ENCODE measurements at regions not wholly inside any gene's neighbourhood (a gene's known extent, or its start where the extent isn't known, plus 50 kb on each side); places are given as distances from the start of the nearest gene placed in this dataset.
A peak's percentile ranks its signal among the peaks of the same experiment; 100 is the strongest.

DNA sequence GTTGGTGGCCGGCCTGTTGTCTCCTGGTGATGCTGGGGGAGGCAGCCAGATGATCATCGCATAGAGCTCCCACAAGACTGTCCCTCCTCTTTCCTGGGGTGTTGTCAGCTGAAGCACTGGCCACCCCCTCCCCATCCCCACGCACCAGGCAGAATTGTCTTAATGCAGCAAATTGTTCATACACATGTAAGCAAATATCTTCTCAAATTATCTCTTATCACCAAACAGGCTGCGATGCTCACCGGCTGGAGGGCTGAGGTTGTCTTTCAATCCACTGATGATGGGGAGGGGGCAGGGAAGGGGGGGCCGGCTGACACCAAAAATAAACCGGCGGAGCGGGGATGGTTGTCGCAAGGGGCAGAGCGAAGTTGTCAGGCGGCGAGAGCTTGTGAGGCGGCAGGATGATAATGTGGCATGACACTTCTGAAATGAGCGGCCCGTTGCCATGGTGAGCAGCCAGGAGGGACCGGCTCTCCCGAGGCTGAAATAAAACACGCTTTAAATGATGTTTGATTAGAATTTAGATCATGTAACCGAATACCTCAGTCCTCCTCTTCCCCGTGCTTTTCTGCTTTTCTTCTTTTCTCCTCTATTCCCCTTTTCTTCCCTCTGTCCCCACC is 59.8 kb downstream of the MRM1 start:
- no peak for DNase-seq (ENCODE audit: low read depth in 3 of 3, low spot score in 1 of 3)

DNA sequence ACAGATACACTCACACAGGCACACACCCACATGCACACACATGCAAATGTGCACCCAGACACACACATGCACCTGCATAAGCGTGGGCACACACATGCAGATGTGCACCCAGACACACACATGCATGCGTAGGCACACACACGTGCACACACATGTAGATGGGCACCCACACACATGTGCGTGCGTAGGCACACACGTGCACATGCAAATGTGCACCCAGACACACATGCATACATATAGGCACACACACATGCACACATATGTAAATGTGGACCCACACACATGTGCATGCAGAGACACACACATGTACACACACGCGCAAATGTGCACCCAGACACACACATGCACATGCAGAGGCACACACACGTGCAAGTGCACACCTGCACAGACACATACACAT is 60.3 kb downstream of the MRM1 start:
- no peak for DNase-seq (ENCODE audit: low read depth in 3 of 3, low spot score in 1 of 3)

- DNase-seq (ENCODE audit: low read depth in 3 of 3, low spot score in 1 of 3) = no peak
Measured at GRCh38 chr17:36665417-36665816, 64.0 kb downstream of the MRM1 start.

GRCh38 chr17:36667922-36668321 is 66.5 kb downstream of the MRM1 start:
- no peak for DNase-seq (ENCODE audit: low read depth in 3 of 3, low spot score in 1 of 3)

GRCh38 chr17:36668824-36669223 is 67.4 kb downstream of the MRM1 start:
- no peak for DNase-seq (ENCODE audit: low read depth in 3 of 3, low spot score in 1 of 3)

- DNase-seq (ENCODE audit: low read depth in 3 of 3, low spot score in 1 of 3) = no peak
Measured at GRCh38 chr17:36671144-36671543, 69.8 kb downstream of the MRM1 start.

DNA sequence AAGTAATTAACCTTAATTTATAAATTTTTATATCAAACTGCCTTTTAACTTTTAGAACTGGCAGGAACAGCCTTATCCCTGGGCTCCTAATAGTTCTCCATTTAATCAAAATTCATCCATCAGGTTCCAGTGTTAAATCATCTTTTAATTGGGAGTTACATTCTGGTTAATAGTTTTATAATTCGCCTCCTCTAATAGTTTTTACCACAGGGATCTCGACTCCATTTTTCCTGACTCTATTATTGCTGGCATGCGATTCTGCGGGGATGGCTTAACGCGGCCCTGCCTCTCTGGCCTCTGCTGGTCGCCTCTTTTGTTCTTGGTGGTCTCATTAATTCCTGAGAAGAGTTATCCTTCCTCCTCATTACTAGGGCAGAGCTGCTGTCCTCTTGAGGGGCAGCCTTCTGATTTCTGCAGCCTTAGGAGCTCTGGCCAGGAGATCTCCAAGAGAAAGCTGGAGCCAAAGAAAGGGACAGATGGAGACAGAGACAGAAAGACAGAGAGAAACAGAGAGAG is 71.1 kb downstream of the MRM1 start:
- DNase-seq (ENCODE audit: low read depth in 3 of 3, low spot score in 1 of 3) = no peak

DNA sequence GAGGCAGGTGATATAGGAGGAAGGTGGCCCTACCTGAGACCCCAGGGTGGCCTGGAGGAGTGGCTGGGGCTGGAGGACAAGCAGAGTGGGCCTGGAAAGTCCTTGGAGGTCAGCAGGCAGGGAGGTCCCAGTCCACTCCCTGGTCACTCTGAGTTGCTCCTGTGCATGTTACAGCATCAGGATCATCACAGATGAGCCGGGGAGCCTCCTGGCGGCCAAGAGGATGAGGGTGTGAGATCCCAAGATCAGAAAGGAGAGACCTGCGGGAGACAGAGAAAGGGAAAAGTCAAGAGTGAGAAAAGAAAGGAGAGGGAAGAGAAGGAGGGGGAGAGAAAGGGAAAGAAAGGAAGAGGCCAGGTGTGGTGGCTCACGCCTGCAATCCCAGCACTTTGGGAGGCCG is 71.7 kb downstream of the MRM1 start:
- DNase-seq (ENCODE audit: low read depth in 3 of 3, low spot score in 1 of 3) = no peak

DNA sequence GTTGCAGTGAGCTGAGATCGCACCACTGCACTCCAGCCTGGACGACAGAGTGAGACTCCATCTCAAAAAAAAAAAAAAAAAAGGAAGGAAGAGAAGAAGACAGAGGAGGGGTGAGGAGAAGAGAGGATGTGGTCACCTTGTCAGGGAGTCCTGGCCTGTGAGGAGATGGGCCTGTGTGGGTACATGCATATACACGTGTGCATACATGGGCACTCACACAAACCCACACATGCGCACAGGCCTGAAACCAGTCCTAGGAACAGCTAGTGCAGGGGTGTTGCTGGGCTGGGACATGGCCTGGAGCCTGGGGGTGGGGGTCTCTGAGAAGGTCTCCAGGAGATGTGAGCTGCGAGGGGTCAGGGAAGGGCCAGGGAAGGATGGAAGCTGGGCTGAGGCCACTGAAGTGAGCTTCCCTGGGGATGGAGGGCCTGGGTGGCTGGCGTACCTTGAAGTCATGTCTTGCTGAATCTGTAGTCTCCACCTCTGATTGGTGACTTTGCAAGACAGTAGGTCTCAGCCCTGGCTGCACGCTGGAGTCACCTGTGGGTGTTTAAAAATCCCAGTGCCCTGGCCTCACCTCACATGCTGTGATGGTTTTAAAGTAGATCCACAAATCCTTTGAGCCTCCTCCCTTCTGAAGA is 72.4 kb downstream of the MRM1 start:
- no peak for DNase-seq (ENCODE audit: low read depth in 3 of 3, low spot score in 1 of 3)

GRCh38 chr17:36674278-36674650 is 72.9 kb downstream of the MRM1 start:
- DNase-seq (ENCODE audit: low read depth in 3 of 3, low spot score in 1 of 3) = peak in 2 of 3 donors; percentile 5 to 23

DNA sequence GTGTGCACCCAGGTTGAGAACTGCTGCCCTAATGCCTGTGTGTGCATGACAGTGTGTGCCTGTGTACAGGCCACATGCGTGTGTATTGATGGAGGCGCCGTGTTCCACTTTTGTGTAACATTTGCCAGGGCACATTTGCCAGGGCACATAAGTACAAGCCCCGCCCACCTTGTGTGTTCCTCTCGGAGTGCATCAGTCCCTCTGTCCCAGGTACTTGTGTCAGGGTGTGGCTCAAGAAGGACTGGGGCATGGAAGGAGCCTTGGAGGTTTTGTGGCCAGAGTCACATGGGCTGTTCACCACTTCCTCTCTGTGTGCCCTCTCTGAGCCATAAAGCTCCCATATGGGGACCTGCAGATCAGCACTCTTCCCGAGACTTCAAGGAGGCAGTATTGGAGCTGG is 73.9 kb downstream of the MRM1 start:
- DNase-seq (ENCODE audit: low read depth in 3 of 3, low spot score in 1 of 3) = no peak

DNA sequence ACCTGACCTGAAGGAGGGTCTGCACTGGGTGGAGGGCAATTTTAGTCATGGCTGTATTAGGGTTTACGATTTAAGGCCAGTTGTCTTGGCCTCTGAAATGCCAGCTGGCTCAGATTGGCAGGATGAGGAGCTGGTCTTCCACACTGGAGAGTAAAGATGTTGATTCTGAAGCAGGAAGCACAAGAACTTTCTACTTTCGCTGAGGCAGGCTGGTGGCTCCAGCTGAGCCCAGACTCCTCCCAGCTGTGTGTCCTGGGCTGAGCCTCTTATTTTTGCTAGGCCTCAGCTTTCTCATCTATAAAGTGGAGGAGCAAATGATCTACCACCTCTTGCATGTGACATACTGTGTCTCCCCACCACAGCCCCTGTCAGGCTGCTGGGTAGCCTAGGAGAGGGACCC is 74.4 kb downstream of the MRM1 start:
- no peak for DNase-seq (ENCODE audit: low read depth in 3 of 3, low spot score in 1 of 3)

DNA sequence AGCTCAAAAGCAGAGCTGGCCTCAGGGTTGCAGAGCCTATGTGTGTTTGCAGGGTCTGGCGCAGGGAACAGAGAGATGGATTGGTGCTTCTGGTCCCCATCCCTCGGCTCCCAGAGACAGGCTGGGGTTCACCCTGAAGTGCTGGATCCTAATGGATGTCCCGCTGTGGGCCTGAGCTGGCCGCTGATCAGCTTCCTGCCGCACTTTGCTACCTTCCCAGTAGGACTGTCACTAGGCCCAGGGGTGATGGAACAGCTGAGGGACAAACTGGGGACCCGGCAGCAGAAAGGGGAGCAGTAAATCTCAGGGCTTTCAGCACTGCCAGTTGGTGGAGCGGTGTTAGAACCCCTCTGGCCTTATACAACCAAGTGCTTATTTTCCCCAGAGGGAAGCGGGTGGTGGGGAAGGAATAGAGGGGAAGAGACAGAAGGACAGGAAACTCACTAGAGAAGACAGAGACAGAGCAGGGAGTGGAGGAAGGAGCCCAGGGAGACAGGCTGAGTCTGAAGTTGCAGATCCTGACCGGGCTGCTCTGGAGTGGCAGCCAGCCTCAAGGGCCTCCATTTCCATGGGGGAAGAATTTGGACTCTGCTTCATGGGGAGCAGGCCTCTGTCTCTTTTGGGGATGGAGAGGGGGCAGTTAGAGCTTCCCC is 78.6 kb downstream of the MRM1 start:
- no peak for DNase-seq (ENCODE audit: low read depth in 3 of 3, low spot score in 1 of 3)

DNA sequence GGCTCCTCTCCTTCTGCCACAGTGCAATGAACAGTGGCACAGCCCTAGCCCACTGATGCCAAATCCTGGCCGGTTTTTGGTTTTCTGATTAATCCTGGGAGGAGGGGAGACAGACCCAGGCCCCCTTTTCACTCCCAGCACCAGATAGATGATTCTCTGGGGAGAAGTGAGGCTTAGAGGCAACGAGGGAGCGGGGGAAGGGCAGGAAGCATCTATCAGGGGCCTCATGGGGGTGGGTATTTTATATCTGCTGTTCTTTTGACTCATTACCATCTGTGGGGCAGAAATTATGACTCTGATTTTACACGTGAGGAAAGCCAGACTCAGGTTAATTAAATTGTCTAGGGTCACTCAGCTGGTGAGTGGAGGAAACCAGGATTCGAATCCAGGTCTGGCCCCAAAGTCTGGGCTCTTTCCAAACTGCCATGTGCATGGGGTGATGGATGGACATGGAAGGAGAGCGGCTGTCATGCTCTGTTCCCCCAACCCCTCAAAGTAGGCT is 79.4 kb downstream of the MRM1 start:
- DNase-seq (ENCODE audit: low read depth in 3 of 3, low spot score in 1 of 3) = no peak

- no peak for DNase-seq (ENCODE audit: low read depth in 3 of 3, low spot score in 1 of 3)
Measured at GRCh38 chr17:36682773-36683172, 81.4 kb downstream of the MRM1 start.

GRCh38 chr17:36683387-36683786 is 82.0 kb downstream of the MRM1 start:
- DNase-seq (ENCODE audit: low read depth in 3 of 3, low spot score in 1 of 3) = no peak

DNA sequence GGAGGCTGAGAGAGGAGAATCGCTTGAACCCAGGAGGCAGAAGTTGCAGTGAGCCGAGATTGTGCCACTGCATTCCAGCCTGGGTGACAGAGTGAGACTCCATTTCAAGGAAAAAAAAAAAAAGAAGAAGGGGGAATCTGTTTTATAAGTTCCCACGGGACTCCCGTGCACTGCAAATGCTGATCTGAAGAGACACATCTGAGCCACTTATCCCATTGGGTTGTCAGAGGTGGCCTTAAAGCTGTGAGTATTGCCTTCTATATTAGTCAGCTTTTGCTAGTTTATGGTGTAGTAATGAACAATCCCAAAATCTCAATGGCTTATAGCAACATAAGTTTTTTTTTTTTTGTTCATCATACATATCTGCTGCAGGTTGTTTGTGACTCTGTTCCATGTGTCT is 82.8 kb downstream of the MRM1 start:
- DNase-seq (ENCODE audit: low read depth in 3 of 3, low spot score in 1 of 3) = no peak

DNA sequence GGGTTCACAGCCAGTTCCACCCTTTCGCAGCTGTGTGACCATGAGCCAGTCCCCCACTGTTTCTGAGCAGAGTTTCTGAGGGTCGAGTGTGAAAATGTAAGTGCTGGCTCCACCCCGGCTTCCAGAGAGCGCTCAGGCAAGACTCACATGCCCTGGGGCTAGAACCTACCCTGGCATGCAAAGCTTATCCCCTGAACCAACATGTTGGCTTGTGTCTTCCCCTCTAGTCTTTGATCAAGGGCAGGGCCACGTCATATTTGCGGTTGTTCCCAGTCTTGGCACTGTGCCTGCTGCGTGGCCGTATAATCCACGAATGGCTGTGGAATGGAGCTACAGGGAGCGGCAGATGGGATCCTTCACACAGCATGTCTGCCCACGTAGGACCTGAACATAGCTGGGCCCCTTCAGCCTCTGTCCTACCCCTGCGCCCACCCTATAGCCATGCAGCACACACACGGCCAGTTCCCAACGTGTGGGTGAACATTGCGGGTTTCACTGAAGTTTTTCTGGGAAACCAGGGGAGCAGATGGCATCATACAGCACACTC is 84.8 kb downstream of the MRM1 start:
- DNase-seq (ENCODE audit: low read depth in 3 of 3, low spot score in 1 of 3) = no peak

GRCh38 chr17:36687736-36688135 is 86.4 kb downstream of the MRM1 start:
- no peak for DNase-seq (ENCODE audit: low read depth in 3 of 3, low spot score in 1 of 3)

DNA sequence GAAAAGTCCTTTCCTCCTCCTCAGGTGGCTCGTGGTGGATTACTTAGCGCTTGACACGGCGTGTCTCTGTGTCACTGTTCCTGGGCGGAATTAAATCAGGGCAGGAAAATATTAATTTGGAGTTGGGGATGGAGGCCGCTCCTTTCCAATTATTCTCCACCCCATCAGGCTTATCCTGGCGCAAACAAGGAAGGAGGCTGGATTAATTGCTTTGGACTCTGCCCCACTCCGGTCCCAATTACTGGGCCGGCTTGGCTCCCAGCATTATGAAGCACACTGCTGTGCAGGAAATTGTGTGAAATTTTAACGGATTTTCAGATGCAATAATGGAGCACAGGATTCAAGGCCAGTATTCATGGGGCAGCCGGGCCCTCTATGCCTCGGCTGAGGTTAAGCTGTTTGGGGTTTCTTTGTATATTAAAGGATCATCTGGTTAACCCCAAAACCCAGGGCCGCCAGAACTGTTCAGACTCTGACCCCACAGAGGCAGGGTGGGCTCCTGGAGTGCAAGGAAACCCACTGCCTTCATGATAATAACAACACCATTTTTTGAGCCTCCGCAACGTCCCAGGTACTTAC is 87.8 kb downstream of the MRM1 start:
- DNase-seq (ENCODE audit: low read depth in 3 of 3, low spot score in 1 of 3) = no peak

- DNase-seq (ENCODE audit: low read depth in 3 of 3, low spot score in 1 of 3) = no peak
Measured at GRCh38 chr17:36690190-36690589, 88.8 kb downstream of the MRM1 start.

GRCh38 chr17:36691606-36692005 is 90.2 kb downstream of the MRM1 start:
- no peak for DNase-seq (ENCODE audit: low read depth in 3 of 3, low spot score in 1 of 3)

All from stimulated activated CD4-positive, alpha-beta T cell treated with anti-CD3 and anti-CD28 coated beads, TNF-alpha, amount 100 ng/mL, for 1 hour (primary cell).